HCT116 (cell line): ENCODE measurements at regions not wholly inside any gene's neighbourhood (a gene's known extent, or its start where the extent isn't known, plus 50 kb on each side); places are given as distances from the start of the nearest gene placed in this dataset.

Source experiments
- ATAC-seq: fragments of 200-7000 bp; cut with Tn5 transposase; 2 replicates; pipeline ENCODE4 v1.9.1; 2020; ENCODE audit warnings: mild to moderate bottlenecking, moderate library complexity
- BruUV-seq: library from RNA; stranded (reverse); fragments of 400-500 nt; replicated peaks from 2 replicates; lab custom pipeline; 2021; lab: Mats Ljungman, UMichigan
- CTCF ChIA-PET: fragments of 300-600 bp; sonication (Branson Sonifier 250); formaldehyde crosslinking; loops from one replicate; lab custom pipeline; 2021; ENCODE audit warnings: antibody characterized with exemption; lab: Charles Lee
- POLR2A ChIA-PET: fragments of 300-600, 350-600 bp; sonication (Branson Sonifier 250); formaldehyde crosslinking; loops from one replicate; lab custom pipeline; 2021; ENCODE audit warnings: antibody characterized with exemption; lab: Charles Lee
- RAD21 ChIA-PET, 2 experiments: fragments of 300-600 bp; sonication (Branson Sonifier 250); formaldehyde crosslinking; loops; one replicate each; lab custom pipeline; 2023; ENCODE audit warnings: low total read pairs in 2 of 2; ENCODE audit not compliant: uncharacterized antibody in 2 of 2, unreplicated experiment in 2 of 2, low non-redundant PET in 1 of 2; lab: Charles Lee
- DNase-seq: peaks from one replicate; pipeline ENCODE4 v3.0.0-alpha.2; 2010; ENCODE audit warnings: low read depth, low spot score
- H2AFZ ChIP-seq: fragments of 200-600 bp; shearing (Covaris generic), sonication (generic); 2 replicates; pipeline ENCODE4 v1.6.1; 2017; ENCODE audit warnings: low read depth, mixed run types, mixed read lengths, antibody characterized with exemption, low read length; ENCODE audit not compliant: poor library complexity, severe bottlenecking
- H3K27ac ChIP-seq: 2 replicates; pipeline ENCODE4 v1.5.1; 2012; ENCODE audit warnings: low read depth, low read length
- H3K27me3 ChIP-seq: fragments of 200-600 bp; sonication (generic); 2 replicates; pipeline ENCODE4 v1.6.1; 2016; ENCODE audit warnings: mixed run types, low read length, mixed read lengths; ENCODE audit not compliant: insufficient read depth
- H3K36me3 ChIP-seq, 2 experiments: fragments of 200-500 bp in 1 of 2; fragments of 200-600 bp in 1 of 2; sonication (Bioruptor generic) in 1 of 2; sonication (generic) in 1 of 2; 2 replicates each; pipeline versions ENCODE4 v1.5.1 to v1.6.1; 2014 to 2016; ENCODE audit warnings: low read length in 2 of 2, inconsistent platforms in 1 of 2, mixed read lengths in 1 of 2, mixed run types in 1 of 2; ENCODE audit not compliant: insufficient read depth in 2 of 2, control insufficient read depth in 1 of 2
- H3K4me1 ChIP-seq, 2 experiments: fragments of 200-600 bp in 1 of 2; sonication (generic) in 1 of 2; 2 replicates each; pipeline versions ENCODE4 v1.5.1 to v1.6.1; 2012 to 2017; ENCODE audit warnings: low read length in 2 of 2, inconsistent platforms in 1 of 2, mild to moderate bottlenecking in 1 of 2, mixed read lengths in 1 of 2, mixed run types in 1 of 2, moderate library complexity in 1 of 2; ENCODE audit not compliant: insufficient read depth in 2 of 2, control insufficient read depth in 1 of 2
- H3K4me2 ChIP-seq: fragments of 200-600 bp; sonication (generic); 2 replicates; pipeline ENCODE4 v1.6.1; 2017; ENCODE audit warnings: mixed run types, low read length, mixed read lengths
- H3K4me3 ChIP-seq, 2 experiments: fragments of 200-600 bp in 1 of 2; sonication (generic) in 1 of 2; replicated peaks in 1 of 2; 2 replicates each; pipeline ENCODE4 v1.5.1; 2011 to 2016; ENCODE audit warnings: low read length in 2 of 2, control low read depth in 1 of 2, low read depth in 1 of 2, mild to moderate bottlenecking in 1 of 2, mixed read lengths in 1 of 2, mixed run types in 1 of 2
- H3K79me2 ChIP-seq: fragments of 200-600 bp; sonication (generic); 2 replicates; pipeline ENCODE4 v1.6.1; 2017; ENCODE audit warnings: mild to moderate bottlenecking, mixed run types, low read length, moderate library complexity, mixed read lengths; ENCODE audit not compliant: insufficient read depth
- H3K9ac ChIP-seq: fragments of 200-600 bp; sonication (generic); 2 replicates; pipeline ENCODE4 v1.6.1; 2016; ENCODE audit warnings: low read length, mixed read lengths
- H3K9me2 ChIP-seq: fragments of 200-600 bp; sonication (generic), shearing (Covaris generic); 2 replicates; pipeline ENCODE4 v1.6.1; 2017; ENCODE audit warnings: mixed run types, mild to moderate bottlenecking, moderate library complexity; ENCODE audit not compliant: insufficient read depth
- H3K9me3 ChIP-seq, 2 experiments: fragments of 200-500 bp in 1 of 2; fragments of 200-600 bp in 1 of 2; sonication (Bioruptor generic) in 1 of 2; sonication (generic) in 1 of 2; 2 replicates each; pipeline ENCODE4 v1.6.1; 2014 to 2017; ENCODE audit warnings: low read length in 2 of 2, mixed read lengths in 2 of 2, inconsistent platforms in 1 of 2, low read depth in 1 of 2, mild to moderate bottlenecking in 1 of 2, mixed run types in 1 of 2, moderate library complexity in 1 of 2; ENCODE audit not compliant: control insufficient read depth in 1 of 2, insufficient read depth in 1 of 2
- H4K20me1 ChIP-seq: fragments of 200-600 bp; sonication (generic), shearing (Covaris generic); 2 replicates; pipeline ENCODE4 v1.6.1; 2017; ENCODE audit warnings: mixed run types, mild to moderate bottlenecking, moderate library complexity; ENCODE audit not compliant: insufficient read depth
- ATF3 ChIP-seq: IDR thresholded peaks from 2 replicates; pipeline ENCODE4 v1.6.1; 2012
- CEBPB ChIP-seq: IDR thresholded peaks from 2 replicates; pipeline ENCODE4 v1.6.1; 2012; ENCODE audit warnings: low read depth
- CTCF ChIP-seq, 3 experiments: fragments of 200-600 bp in 1 of 3; sonication (generic) in 1 of 3; IDR thresholded peaks in 2 of 3; conservative IDR thresholded peaks in 1 of 3; 2 replicates each; pipeline ENCODE4 v1.5.1; 2012 to 2017; ENCODE audit warnings: low read depth in 2 of 3, low read length in 2 of 3, antibody characterized with exemption in 1 of 3, borderline replicate concordance in 1 of 3, control low read depth in 1 of 3, mild to moderate bottlenecking in 1 of 3, mixed read lengths in 1 of 3, mixed run types in 1 of 3, moderate library complexity in 1 of 3; ENCODE audit not compliant: insufficient read depth in 1 of 3
- EGR1 ChIP-seq: IDR thresholded peaks from 2 replicates; pipeline ENCODE4 v1.6.1; 2012; ENCODE audit warnings: low read depth
- EZH2phosphoT487 ChIP-seq: fragments of 200-600 bp; IDR thresholded peaks from 2 replicates; pipeline ENCODE4 v1.6.1; 2018; ENCODE audit warnings: antibody characterized with exemption, borderline replicate concordance
- FOSL1 ChIP-seq: IDR thresholded peaks from 2 replicates; pipeline ENCODE4 v1.6.1; 2012; ENCODE audit warnings: low read depth
- POLR2AphosphoS5 ChIP-seq: IDR thresholded peaks from 2 replicates; pipeline ENCODE4 v1.6.1; 2011; ENCODE audit warnings: mild to moderate bottlenecking, low read depth, low read length, moderate library complexity
- RAD21 ChIP-seq: IDR thresholded peaks from 2 replicates; pipeline ENCODE4 v1.6.1; 2012; ENCODE audit warnings: low read depth, mild to moderate bottlenecking
- SIN3A ChIP-seq: IDR thresholded peaks from 2 replicates; pipeline ENCODE4 v1.6.1; 2012; ENCODE audit warnings: low read depth
- SP1 ChIP-seq: IDR thresholded peaks from 2 replicates; pipeline ENCODE4 v1.6.1; 2012; ENCODE audit warnings: low read depth
- TCF7L2 ChIP-seq: IDR thresholded peaks from 2 replicates; pipeline ENCODE4 v1.7.0; 2011; ENCODE audit warnings: borderline replicate concordance, inconsistent platforms; ENCODE audit not compliant: insufficient read depth, insufficient read length; ENCODE audit errors: extremely low read depth
- YY1 ChIP-seq: IDR thresholded peaks from 2 replicates; pipeline ENCODE4 v1.6.1; 2011; ENCODE audit warnings: low read length, low read depth, moderate library complexity, mild to moderate bottlenecking; ENCODE audit not compliant: insufficient replicate concordance; ENCODE audit errors: extremely low read depth
- ZBTB33 ChIP-seq: IDR thresholded peaks from 2 replicates; pipeline ENCODE4 v1.6.1; 2011; ENCODE audit warnings: mild to moderate bottlenecking, low read length, moderate library complexity; ENCODE audit not compliant: insufficient replicate concordance; ENCODE audit errors: extremely low read depth
- ZFX ChIP-seq: fragments of 450-650 bp; IDR thresholded peaks from 2 replicates; pipeline ENCODE4 v1.6.1; 2017
- intact Hi-C: fragments of 100-400 bp; cut with micrococcal nuclease; formaldehyde crosslinking; loops from 2 replicates; pipeline ENCODE4 v1.10.0; 2022

- Histone ChIP-seq H3K36me3 (no peaks in the 10 kb centered on the region), H3K27me3 (no peaks in the 10 kb centered on the region), H3K9me2 (0 out of 2 replicates have a peak, but pooled peaks cover 3% of the 10 kb centered on the region), H2AFZ (no peak overlapping the region), H3K4me1 (peaks cover 0 to 6% of the 10 kb centered on the region in 2 experiments; a peak in 1 of 4 replicates), H3K27ac (no peak overlapping the region), H3K79me2 (no peaks in the 10 kb centered on the region), H3K9ac (no peak overlapping the region), H3K4me2 (no peak overlapping the region), H4K20me1 (no peaks in the 10 kb centered on the region), H3K4me3 (no peak overlapping the region), H3K9me3 (no peaks in the 10 kb centered on the region)
- ChIA-PET POLR2A (no interaction called here), CTCF (no interaction called here), RAD21 (no interaction called here)
- intact Hi-C loops: no loop called here
- DNase-seq (no peak), ATAC-seq (no peak)
- TF ChIP-seq SP1: no peak
- no peak for TF ChIP-seq RAD21
- no peak for TF ChIP-seq EGR1
- BruUV-seq: no TSS peak
These were observed 151.8 kb upstream of the ADRA1B start for GRCh38 chr5:159764283-159765134.

- no peaks in the 10 kb centered on the region for H3K79me2 ChIP-seq
- no peaks in the 10 kb centered on the region for H3K9me3 ChIP-seq
- ATAC-seq: no peak
- ChIA-PET CTCF (no interaction called here), POLR2A (no interaction called here), RAD21 (no interaction called here)
- peaks cover 0 to 6% of the 10 kb centered on the region in 2 experiments; a peak in 1 of 4 replicates for H3K4me1 ChIP-seq
- no peak overlapping the region for H3K9ac ChIP-seq
- BruUV-seq: no TSS peak
- no peak for DNase-seq
- intact Hi-C loops: no loop called here
- no peaks in the 10 kb centered on the region for H4K20me1 ChIP-seq
- no peaks in the 10 kb centered on the region for H3K36me3 ChIP-seq
- 0 out of 2 replicates have a peak, but pooled peaks cover 3% of the 10 kb centered on the region for H3K9me2 ChIP-seq
- no peak overlapping the region for H3K4me3 ChIP-seq
- no peak overlapping the region for H2AFZ ChIP-seq
- no peak overlapping the region for H3K27ac ChIP-seq
- no peaks in the 10 kb centered on the region for H3K27me3 ChIP-seq
- H3K4me2 ChIP-seq: no peak overlapping the region
- TF ChIP-seq EZH2phosphoT487 (no peak), ZBTB33 (no peak), POLR2AphosphoS5 (no peak), FOSL1 (no peak), CTCF (IDR thresholded peaks at IDR 0.05 in 2 of 3, conservative IDR thresholded peaks at IDR 0.05 in 1 of 3; ENCODE audit: borderline replicate concordance in 1 of 3, insufficient read depth in 1 of 3, low read depth in 2 of 3, low read length in 2 of 3) (no peak), CEBPB (no peak), SIN3A (no peak), RAD21 (no peak), YY1 (no peak), ATF3 (no peak), ZFX (no peak), TCF7L2 (no peak)
These were observed 151.2 kb upstream of the ADRA1B start for GRCh38 chr5:159765135-159765433.
